PFSK-1 (cell line): ENCODE measurements at regions not wholly inside any gene's neighbourhood (a gene's known extent, or its start where the extent isn't known, plus 50 kb on each side); places are given as distances from the start of the nearest gene placed in this dataset.

Experiments
- FOXP2 ChIP-seq: optimal IDR thresholded peaks from 2 replicates; pipeline ENCODE3; 2011; ENCODE audit warnings: borderline replicate concordance, control low read depth, inconsistent platforms; ENCODE audit not compliant: insufficient read depth; ENCODE audit errors: extremely low read length, extremely low read depth
- POLR2AphosphoS5 ChIP-seq: IDR thresholded peaks from 2 replicates; pipeline ENCODE4 v1.6.1; 2012; ENCODE audit warnings: low read depth, mild to moderate bottlenecking, control low read depth, low read length, moderate library complexity
- SIN3A ChIP-seq: IDR thresholded peaks from 2 replicates; pipeline ENCODE4 v1.6.1; 2012; ENCODE audit warnings: mild to moderate bottlenecking, low read length, moderate library complexity, borderline replicate concordance; ENCODE audit not compliant: insufficient read depth
- TAF1 ChIP-seq: IDR thresholded peaks from 2 replicates; pipeline ENCODE4 v1.6.1; 2012; ENCODE audit warnings: low read length, control low read depth, borderline replicate concordance; ENCODE audit not compliant: insufficient read depth
- TF ChIP-seq, protein P1 (sequence below), 2 experiments: IDR thresholded peaks; 2 replicates each; pipeline versions ENCODE4 v1.6.1 to v1.8.0; 2011 to 2012; ENCODE audit warnings: low read depth in 2 of 2, low read length in 2 of 2, control low read depth in 1 of 2, inconsistent platforms in 1 of 2, mild to moderate bottlenecking in 1 of 2, moderate library complexity in 1 of 2; ENCODE audit not compliant: insufficient read depth in 1 of 2

DNA sequence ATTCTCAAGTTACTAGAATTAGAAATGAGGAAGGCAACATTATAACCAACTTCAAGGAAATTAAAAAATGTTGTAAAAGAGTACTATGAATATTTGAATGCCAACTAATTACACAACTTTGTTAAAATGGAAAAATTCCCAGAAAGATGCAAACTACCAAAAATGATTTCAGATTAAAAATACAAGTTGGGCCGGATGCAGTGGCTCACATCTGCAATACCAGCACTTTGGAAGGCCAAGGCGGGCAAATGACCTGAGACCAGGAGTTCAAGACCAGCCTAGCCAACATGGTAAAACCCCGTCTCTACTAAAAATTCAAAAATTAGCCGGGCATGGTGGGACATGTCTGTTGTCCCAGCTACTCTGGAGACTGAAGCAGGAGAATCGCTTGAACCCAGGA is 874.2 kb upstream of the GJE1 start:
- TF ChIP-seq TAF1 (no peak), SIN3A (no peak), POLR2AphosphoS5 (no peak), FOXP2 (no peak)
- TF ChIP-seq, protein P1, sequence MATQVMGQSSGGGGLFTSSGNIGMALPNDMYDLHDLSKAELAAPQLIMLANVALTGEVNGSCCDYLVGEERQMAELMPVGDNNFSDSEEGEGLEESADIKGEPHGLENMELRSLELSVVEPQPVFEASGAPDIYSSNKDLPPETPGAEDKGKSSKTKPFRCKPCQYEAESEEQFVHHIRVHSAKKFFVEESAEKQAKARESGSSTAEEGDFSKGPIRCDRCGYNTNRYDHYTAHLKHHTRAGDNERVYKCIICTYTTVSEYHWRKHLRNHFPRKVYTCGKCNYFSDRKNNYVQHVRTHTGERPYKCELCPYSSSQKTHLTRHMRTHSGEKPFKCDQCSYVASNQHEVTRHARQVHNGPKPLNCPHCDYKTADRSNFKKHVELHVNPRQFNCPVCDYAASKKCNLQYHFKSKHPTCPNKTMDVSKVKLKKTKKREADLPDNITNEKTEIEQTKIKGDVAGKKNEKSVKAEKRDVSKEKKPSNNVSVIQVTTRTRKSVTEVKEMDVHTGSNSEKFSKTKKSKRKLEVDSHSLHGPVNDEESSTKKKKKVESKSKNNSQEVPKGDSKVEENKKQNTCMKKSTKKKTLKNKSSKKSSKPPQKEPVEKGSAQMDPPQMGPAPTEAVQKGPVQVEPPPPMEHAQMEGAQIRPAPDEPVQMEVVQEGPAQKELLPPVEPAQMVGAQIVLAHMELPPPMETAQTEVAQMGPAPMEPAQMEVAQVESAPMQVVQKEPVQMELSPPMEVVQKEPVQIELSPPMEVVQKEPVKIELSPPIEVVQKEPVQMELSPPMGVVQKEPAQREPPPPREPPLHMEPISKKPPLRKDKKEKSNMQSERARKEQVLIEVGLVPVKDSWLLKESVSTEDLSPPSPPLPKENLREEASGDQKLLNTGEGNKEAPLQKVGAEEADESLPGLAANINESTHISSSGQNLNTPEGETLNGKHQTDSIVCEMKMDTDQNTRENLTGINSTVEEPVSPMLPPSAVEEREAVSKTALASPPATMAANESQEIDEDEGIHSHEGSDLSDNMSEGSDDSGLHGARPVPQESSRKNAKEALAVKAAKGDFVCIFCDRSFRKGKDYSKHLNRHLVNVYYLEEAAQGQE (IDR thresholded peaks at IDR 0.05; ENCODE audit: insufficient read depth in 1 of 2, low read depth in 2 of 2, low read length in 2 of 2): no peak

GRCh38 chr6:141254336-141254735 is 878.4 kb upstream of the GJE1 start:
- TF ChIP-seq SIN3A (no peak), POLR2AphosphoS5 (no peak), FOXP2 (no peak), TAF1 (no peak)
- TF ChIP-seq, protein P1 (IDR thresholded peaks at IDR 0.05; ENCODE audit: insufficient read depth in 1 of 2, low read depth in 2 of 2, low read length in 2 of 2): no peak

DNA sequence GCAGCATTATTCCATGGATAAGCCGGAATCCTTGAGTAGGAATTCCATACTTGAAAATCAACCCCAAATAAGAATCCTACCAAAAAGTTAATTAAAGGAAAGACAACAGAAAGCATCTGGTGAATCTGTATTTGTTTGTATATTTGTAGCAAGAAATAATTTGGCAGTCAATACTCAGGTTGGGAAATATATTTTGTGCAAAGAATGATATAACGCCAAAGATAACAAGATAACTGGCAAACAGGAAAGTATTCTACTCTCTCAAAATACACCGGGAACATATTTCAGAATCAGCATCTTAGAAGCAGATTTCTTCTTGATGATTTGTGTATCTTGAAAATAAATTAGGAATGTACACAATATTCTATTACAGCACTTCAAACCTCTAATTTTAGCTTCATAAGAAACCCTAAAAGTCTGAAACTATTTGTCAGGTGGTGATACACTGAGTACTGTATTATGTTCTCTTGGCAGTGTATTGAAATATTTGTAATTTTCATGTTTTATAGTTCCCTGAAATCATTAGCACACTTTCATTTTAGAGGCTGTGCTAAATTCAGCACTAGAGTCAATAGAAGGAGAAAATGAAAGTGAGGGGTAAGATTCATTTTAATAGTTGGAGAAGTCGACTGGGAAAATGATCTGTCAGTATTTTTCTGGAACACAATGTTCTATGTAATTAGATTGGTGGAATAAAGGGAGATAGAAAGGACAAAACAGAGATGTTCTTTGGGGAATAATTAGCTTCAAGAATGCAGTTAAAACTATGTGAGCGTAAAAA is 879.7 kb upstream of the GJE1 start:
- no peak for TF ChIP-seq SIN3A
- no peak for TF ChIP-seq FOXP2

DNA sequence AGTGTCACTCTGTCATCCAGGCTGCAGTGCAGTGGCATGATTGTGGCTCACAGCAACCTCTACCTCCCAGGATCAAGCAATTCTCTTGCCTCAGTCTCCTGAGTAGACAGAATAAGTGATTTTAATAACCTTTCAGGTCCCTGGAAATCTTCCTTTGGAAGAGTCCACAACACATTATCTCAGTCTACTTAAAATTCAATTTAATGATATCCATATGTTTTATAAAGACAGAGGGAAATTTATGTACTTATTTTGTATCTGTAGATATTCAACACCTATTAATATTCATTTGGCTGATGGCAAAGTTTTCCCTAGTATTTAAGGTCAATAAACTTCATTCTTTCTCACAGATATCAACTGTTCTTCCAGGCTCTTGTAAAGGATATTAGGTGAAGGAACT is 881.4 kb upstream of the GJE1 start:
- no peak for TF ChIP-seq SIN3A
- TF ChIP-seq POLR2AphosphoS5: no peak
- TF ChIP-seq, protein P1 (IDR thresholded peaks at IDR 0.05; ENCODE audit: insufficient read depth in 1 of 2, low read depth in 2 of 2, low read length in 2 of 2): no peak
- TF ChIP-seq TAF1: no peak
- no peak for TF ChIP-seq FOXP2

DNA sequence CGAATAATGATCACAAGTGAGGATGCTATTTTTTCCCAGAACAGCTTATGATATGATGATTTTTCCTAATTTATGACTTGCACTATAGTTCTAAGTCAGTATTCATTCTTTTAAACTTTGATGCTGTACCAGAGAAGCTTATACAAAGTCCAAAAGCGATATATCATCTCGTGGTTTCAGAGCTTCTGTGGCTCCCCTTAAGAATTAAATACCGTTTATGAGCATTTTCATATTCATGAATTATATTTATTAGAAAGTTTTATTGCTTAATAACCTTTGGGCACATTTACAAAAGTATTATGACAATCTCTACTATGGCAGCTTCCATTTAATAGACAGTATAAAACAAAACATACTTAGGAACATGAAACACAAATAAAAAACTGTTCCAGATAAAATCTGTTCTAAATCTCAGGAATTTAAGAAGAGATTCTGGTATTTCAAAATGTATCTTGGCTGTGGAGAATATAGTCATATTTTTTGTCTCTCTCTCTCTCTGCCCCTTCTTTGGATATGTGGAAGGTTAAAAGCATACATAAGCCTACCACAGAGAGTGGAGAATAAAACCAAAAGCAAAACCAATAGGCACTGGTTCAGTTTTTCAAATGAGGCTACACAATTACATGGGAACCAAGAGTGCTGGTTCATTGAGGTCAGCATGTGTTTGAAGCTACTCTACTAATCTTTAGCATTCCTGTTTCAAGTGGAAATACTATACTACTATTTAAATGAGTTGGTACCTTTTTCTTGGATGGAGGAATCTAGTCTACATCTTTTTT is 884.5 kb upstream of the GJE1 start:
- TF ChIP-seq TAF1: no peak
- TF ChIP-seq, protein P1 (IDR thresholded peaks at IDR 0.05; ENCODE audit: insufficient read depth in 1 of 2, low read depth in 2 of 2, low read length in 2 of 2): no peak
